22Rv1 (cell line): ENCODE measurements at regions not wholly inside any gene's neighbourhood (a gene's known extent, or its start where the extent isn't known, plus 50 kb on each side); places are given as distances from the start of the nearest gene placed in this dataset.

Experiments
- ZFX ChIP-seq: fragments of 450-650 bp; IDR thresholded peaks from 2 replicates; pipeline ENCODE4 v1.6.1; 2017; ENCODE audit warnings: antibody characterized with exemption, borderline replicate concordance
- TF ChIP-seq, protein P1 (sequence below): fragments of 450-650 bp; IDR thresholded peaks from 2 replicates; pipeline ENCODE4 v1.5.1; 2017; ENCODE audit warnings: mild to moderate bottlenecking

DNA sequence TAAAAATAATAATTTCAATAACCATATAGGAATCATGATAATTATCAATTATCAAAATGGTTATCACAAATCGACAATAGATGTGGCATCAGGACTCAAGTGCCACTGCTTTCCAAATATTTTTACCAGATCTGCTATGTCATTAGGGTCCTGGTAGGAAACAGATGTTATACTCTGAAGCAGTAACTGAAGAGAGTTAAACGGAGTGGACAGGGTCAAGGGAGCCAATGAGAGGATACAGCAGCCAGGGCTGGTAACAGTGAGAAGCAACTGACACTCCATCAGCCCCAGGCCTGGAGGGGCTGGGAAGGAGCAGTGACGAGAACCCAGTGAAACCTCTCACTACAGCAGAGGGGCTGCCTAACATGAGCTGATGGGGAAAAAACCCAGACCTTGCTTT lies 322.4 kb downstream of the NPR3 start:
- TF ChIP-seq, protein P1, sequence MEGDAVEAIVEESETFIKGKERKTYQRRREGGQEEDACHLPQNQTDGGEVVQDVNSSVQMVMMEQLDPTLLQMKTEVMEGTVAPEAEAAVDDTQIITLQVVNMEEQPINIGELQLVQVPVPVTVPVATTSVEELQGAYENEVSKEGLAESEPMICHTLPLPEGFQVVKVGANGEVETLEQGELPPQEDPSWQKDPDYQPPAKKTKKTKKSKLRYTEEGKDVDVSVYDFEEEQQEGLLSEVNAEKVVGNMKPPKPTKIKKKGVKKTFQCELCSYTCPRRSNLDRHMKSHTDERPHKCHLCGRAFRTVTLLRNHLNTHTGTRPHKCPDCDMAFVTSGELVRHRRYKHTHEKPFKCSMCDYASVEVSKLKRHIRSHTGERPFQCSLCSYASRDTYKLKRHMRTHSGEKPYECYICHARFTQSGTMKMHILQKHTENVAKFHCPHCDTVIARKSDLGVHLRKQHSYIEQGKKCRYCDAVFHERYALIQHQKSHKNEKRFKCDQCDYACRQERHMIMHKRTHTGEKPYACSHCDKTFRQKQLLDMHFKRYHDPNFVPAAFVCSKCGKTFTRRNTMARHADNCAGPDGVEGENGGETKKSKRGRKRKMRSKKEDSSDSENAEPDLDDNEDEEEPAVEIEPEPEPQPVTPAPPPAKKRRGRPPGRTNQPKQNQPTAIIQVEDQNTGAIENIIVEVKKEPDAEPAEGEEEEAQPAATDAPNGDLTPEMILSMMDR = no peak
- TF ChIP-seq ZFX = no peak
